OCI-LY7 (cell line): ENCODE measurements at regions not wholly inside any gene's neighbourhood (a gene's known extent, or its start where the extent isn't known, plus 50 kb on each side); places are given as distances from the start of the nearest gene placed in this dataset.

ENCODE experiments used
- BruUV-seq: library from RNA; stranded (reverse); fragments of 400-500 nt; replicated peaks from 2 replicates; lab custom pipeline; 2021; lab: Mats Ljungman, UMichigan
- CTCF ChIA-PET: fragments of 300-600 bp; sonication (Branson Sonifier 250); formaldehyde crosslinking; loops from one replicate; lab custom pipeline; 2022; ENCODE audit warnings: antibody characterized with exemption; ENCODE audit not compliant: unreplicated experiment; lab: Charles Lee
- POLR2A ChIA-PET: fragments of 300-600 bp; sonication (Branson Sonifier 250); formaldehyde crosslinking; loops from one replicate; lab custom pipeline; 2022; ENCODE audit warnings: antibody characterized with exemption; lab: Charles Lee
- DNase-seq: peaks from one replicate; pipeline ENCODE4 v3.0.0-alpha.2; 2015; ENCODE audit warnings: low spot score
- H2AFZ ChIP-seq: fragments of 200-600 bp; sonication (generic), shearing (Covaris generic); 2 replicates; pipeline ENCODE4 v1.6.1; 2014; ENCODE audit warnings: mild to moderate bottlenecking, antibody characterized with exemption, low read length, moderate library complexity
- H3K27ac ChIP-seq: fragments of 200-600 bp; sonication (generic); 2 replicates; pipeline ENCODE4 v1.5.1; 2014; ENCODE audit warnings: mixed run types, low read depth, mild to moderate bottlenecking, moderate library complexity, low read length, inconsistent platforms; ENCODE audit not compliant: poor library complexity, severe bottlenecking
- H3K36me3 ChIP-seq: fragments of 200-600 bp; sonication (generic); 2 replicates; pipeline ENCODE4 v1.6.1; 2014; ENCODE audit warnings: mild to moderate bottlenecking, antibody characterized with exemption, low read length, moderate library complexity, mixed read lengths; ENCODE audit not compliant: insufficient read depth
- H3K4me1 ChIP-seq: fragments of 200-600 bp; sonication (generic); 2 replicates; pipeline ENCODE4 v1.5.1; 2014; ENCODE audit warnings: mild to moderate bottlenecking, low read length; ENCODE audit not compliant: insufficient read depth, poor library complexity, severe bottlenecking
- H3K4me2 ChIP-seq: fragments of 200-600 bp; sonication (generic); 2 replicates; pipeline ENCODE4 v1.6.1; 2014; ENCODE audit warnings: mild to moderate bottlenecking, low read length
- H3K4me3 ChIP-seq: fragments of 200-600 bp; sonication (generic); 2 replicates; pipeline ENCODE4 v1.5.1; 2014; ENCODE audit warnings: mild to moderate bottlenecking, low read depth, low read length; ENCODE audit not compliant: poor library complexity, severe bottlenecking
- H3K79me2 ChIP-seq: fragments of 200-600 bp; sonication (generic); 2 replicates; pipeline ENCODE4 v1.6.1; 2016; ENCODE audit warnings: low read depth, mild to moderate bottlenecking, low read length, moderate library complexity, mixed read lengths; ENCODE audit not compliant: insufficient read depth
- H3K9me2 ChIP-seq: fragments of 200-600 bp; sonication (generic); 2 replicates; pipeline ENCODE4 v1.6.1; 2016; ENCODE audit warnings: mild to moderate bottlenecking, low read length, mixed read lengths; ENCODE audit not compliant: insufficient read depth
- H3K9me3 ChIP-seq: fragments of 200-600 bp; sonication (generic); 2 replicates; pipeline ENCODE4 v1.6.1; 2014; ENCODE audit warnings: mild to moderate bottlenecking, mixed run types, low read length, mixed read lengths
- H4K20me1 ChIP-seq: fragments of 200-600 bp; sonication (generic); 2 replicates; pipeline ENCODE4 v1.6.1; 2014; ENCODE audit warnings: mild to moderate bottlenecking, antibody characterized with exemption, low read length, moderate library complexity, mixed read lengths; ENCODE audit not compliant: insufficient read depth
- EZH2phosphoT487 ChIP-seq: fragments of 200-600 bp; sonication (generic); IDR thresholded peaks from 2 replicates; pipeline ENCODE4 v1.6.1; 2018; ENCODE audit warnings: low read depth, borderline replicate concordance, mild to moderate bottlenecking, mixed run types, antibody characterized with exemption, low read length, moderate library complexity, mixed read lengths
- intact Hi-C: fragments of 100-400 bp; cut with micrococcal nuclease; formaldehyde crosslinking; loops from one replicate; pipeline ENCODE4 v1.10.0; 2022; ENCODE audit not compliant: unreplicated experiment
- TF ChIP-seq, protein P1 (sequence below): fragments of 200-600 bp; sonication (generic); conservative IDR thresholded peaks from 2 replicates; pipeline ENCODE4 v1.5.1; 2014; ENCODE audit warnings: mild to moderate bottlenecking, antibody characterized with exemption, low read length, moderate library complexity, mixed read lengths

DNA sequence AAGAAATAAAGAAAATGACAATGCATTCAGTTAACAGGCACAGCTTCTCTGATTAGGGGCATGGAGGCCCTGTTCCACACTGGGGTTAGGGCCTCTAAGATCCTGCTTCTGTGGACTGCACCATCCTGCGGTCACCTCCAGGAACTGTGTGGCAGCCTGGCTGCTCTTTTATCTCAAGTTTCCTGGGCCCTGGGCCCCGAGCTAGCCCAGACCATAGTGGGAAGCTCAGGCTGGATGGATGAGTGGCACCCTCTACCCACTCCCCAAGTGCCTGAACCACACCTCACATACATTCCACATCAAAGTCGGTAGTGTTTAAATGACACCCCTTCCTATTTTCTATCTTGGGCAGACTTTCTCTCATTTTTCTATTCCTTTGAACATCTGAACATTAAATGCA lies 461.5 kb upstream of the MKI67 start:
- Histone ChIP-seq H3K9me3 (no peaks in the 10 kb centered on the region), H2AFZ (no peak overlapping the region), H3K4me2 (no peak overlapping the region), H3K4me3 (no peak overlapping the region), H4K20me1 (no peaks in the 10 kb centered on the region), H3K36me3 (no peaks in the 10 kb centered on the region), H3K27ac (no peak overlapping the region), H3K79me2 (no peaks in the 10 kb centered on the region), H3K9me2 (no peaks in the 10 kb centered on the region), H3K4me1 (no peaks in the 10 kb centered on the region)
- intact Hi-C loops: loop anchor here (10.0 kb wide), 1 partner anchor 477 kb away; no protein-coding TSS in a partner anchor
- ChIA-PET POLR2A (no interaction called here), CTCF (no interaction called here)
- BruUV-seq: no TSS peak
- no peak for DNase-seq
- no peak for TF ChIP-seq EZH2phosphoT487
- TF ChIP-seq, protein P1, sequence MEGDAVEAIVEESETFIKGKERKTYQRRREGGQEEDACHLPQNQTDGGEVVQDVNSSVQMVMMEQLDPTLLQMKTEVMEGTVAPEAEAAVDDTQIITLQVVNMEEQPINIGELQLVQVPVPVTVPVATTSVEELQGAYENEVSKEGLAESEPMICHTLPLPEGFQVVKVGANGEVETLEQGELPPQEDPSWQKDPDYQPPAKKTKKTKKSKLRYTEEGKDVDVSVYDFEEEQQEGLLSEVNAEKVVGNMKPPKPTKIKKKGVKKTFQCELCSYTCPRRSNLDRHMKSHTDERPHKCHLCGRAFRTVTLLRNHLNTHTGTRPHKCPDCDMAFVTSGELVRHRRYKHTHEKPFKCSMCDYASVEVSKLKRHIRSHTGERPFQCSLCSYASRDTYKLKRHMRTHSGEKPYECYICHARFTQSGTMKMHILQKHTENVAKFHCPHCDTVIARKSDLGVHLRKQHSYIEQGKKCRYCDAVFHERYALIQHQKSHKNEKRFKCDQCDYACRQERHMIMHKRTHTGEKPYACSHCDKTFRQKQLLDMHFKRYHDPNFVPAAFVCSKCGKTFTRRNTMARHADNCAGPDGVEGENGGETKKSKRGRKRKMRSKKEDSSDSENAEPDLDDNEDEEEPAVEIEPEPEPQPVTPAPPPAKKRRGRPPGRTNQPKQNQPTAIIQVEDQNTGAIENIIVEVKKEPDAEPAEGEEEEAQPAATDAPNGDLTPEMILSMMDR: no peak

DNA sequence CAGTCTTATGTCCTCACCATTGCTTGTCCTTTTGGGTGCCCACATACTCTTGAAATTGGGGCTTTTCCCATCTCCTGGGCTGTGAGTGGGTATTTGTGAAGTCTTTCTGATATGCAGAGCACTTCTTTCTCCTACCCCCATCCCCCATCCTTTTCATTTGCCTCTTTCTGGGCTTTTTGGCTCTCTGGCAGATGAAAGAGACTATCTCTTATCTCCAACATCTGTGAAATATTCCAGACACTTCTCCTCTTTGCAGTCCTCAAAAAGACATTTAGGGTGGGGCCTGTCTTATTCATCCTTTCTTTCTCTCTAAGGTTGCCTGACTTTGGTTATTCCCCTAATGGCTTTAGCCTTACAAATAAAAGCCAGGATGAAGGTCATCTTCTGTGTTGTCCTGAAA lies 462.2 kb upstream of the MKI67 start:
- Histone ChIP-seq H3K36me3 (no peaks in the 10 kb centered on the region), H3K9me3 (no peaks in the 10 kb centered on the region), H3K4me1 (no peaks in the 10 kb centered on the region), H2AFZ (no peak overlapping the region), H3K9me2 (no peaks in the 10 kb centered on the region), H4K20me1 (no peaks in the 10 kb centered on the region), H3K27ac (no peak overlapping the region), H3K4me2 (no peak overlapping the region), H3K4me3 (no peak overlapping the region), H3K79me2 (no peaks in the 10 kb centered on the region)
- POLR2A ChIA-PET: no interaction called here
- intact Hi-C loops: loop anchor here (10.0 kb wide), 1 partner anchor 476 kb away; no protein-coding TSS in a partner anchor
- DNase-seq: no peak
- CTCF ChIA-PET: no interaction called here
- BruUV-seq: no TSS peak
- TF ChIP-seq, protein P1: no peak
- TF ChIP-seq EZH2phosphoT487: no peak

GRCh38 chr10:128594688-128595087 lies 468.5 kb upstream of the MKI67 start:
- H3K4me3 ChIP-seq: no peak overlapping the region
- no peak overlapping the region for H3K27ac ChIP-seq
- H3K9me3 ChIP-seq: no peaks in the 10 kb centered on the region
- H4K20me1 ChIP-seq: no peaks in the 10 kb centered on the region
- H3K4me1 ChIP-seq: no peaks in the 10 kb centered on the region
- POLR2A ChIA-PET: no interaction called here
- H2AFZ ChIP-seq: no peak overlapping the region
- no peaks in the 10 kb centered on the region for H3K79me2 ChIP-seq
- no peak for DNase-seq
- intact Hi-C loops: no loop called here
- CTCF ChIA-PET: no interaction called here
- H3K9me2 ChIP-seq: no peaks in the 10 kb centered on the region
- no peaks in the 10 kb centered on the region for H3K36me3 ChIP-seq
- H3K4me2 ChIP-seq: no peak overlapping the region
- no TSS peak for BruUV-seq
- TF ChIP-seq EZH2phosphoT487: no peak
- TF ChIP-seq, protein P1: no peak
